Lower leg skin (tissue), 4 donors: ENCODE measurements at regions not wholly inside any gene's neighbourhood (a gene's known extent, or its start where the extent isn't known, plus 50 kb on each side); places are given as distances from the start of the nearest gene placed in this dataset.

Experiments used
- DNase-seq, 2 donors: peaks; one replicate each; pipeline ENCODE4 v3.0.0-alpha.2; 2019; ENCODE audit warnings: low spot score in 2 of 2
- H3K4me3 ChIP-seq: fragments of 200-600 bp; sonication (generic); 2 replicates; pipeline ENCODE4 v1.5.1; 2017; ENCODE audit warnings: mild to moderate bottlenecking, low read depth; ENCODE audit not compliant: poor library complexity, severe bottlenecking
- CTCF ChIP-seq, 3 donors: fragments of 450-650 bp; IDR thresholded peaks; one replicate each; pipeline ENCODE4 v1.5.1; 2016; ENCODE audit warnings: antibody characterized with exemption in 3 of 3, mild to moderate bottlenecking in 3 of 3, moderate library complexity in 2 of 3
- POLR2A ChIP-seq, 2 donors: fragments of 450-650 bp; IDR thresholded peaks; one replicate each; pipeline ENCODE4 v1.6.1; 2016 to 2017; ENCODE audit warnings: antibody characterized with exemption in 2 of 2, mild to moderate bottlenecking in 1 of 2, moderate library complexity in 1 of 2
- WGBS, 2 donors: methylation state at CpG; one replicate each; pipeline ENCODE4 v1.1.5; 2018; 5-methylcytosine and 5-hydroxymethylcytosine counted together
- intact Hi-C: fragments of 100-400 bp; cut with DNase I; formaldehyde crosslinking; loops from one replicate; pipeline ENCODE4 v1.15.0; 2023; ENCODE audit warnings: low total_unique reads

GRCh38 chr1:90650401-90650800 is 66.7 kb downstream of the BARHL2 start:
- WGBS, 2 donors = 68 to 75% methylated on average over 4 of the region's 4 CpGs
- no peak overlapping the region for H3K4me3 ChIP-seq
- intact Hi-C loops = no loop called here
- DNase-seq = no peak
- TF ChIP-seq CTCF (IDR thresholded peaks at IDR 0.05) (no peak), POLR2A (IDR thresholded peaks at IDR 0.05) (no peak)

- no peak for DNase-seq
- TF ChIP-seq POLR2A (IDR thresholded peaks at IDR 0.05) (no peak), CTCF (IDR thresholded peaks at IDR 0.05) (no peak)
- 81 to 90% methylated on average over 4 of the region's 4 CpGs for WGBS, 2 donors
- intact Hi-C loops = no loop called here
- no peak overlapping the region for H3K4me3 ChIP-seq
These were observed 76.8 kb downstream of the BARHL2 start for GRCh38 chr1:90640325-90640724.

- TF ChIP-seq CTCF (IDR thresholded peaks at IDR 0.05) (no peak), POLR2A (IDR thresholded peaks at IDR 0.05) (no peak)
- no peak for DNase-seq
- WGBS, 2 donors = 91 to 94% methylated on average over 5 of the region's 5 CpGs
- no peak overlapping the region for H3K4me3 ChIP-seq
- intact Hi-C loops = no loop called here
These were observed 94.4 kb downstream of the BARHL2 start for GRCh38 chr1:90622666-90623065.

- no peak overlapping the region for H3K4me3 ChIP-seq
- TF ChIP-seq CTCF (IDR thresholded peaks at IDR 0.05) (no peak), POLR2A (IDR thresholded peaks at IDR 0.05) (no peak)
- 81 to 86% methylated on average over 3 of the region's 3 CpGs for WGBS, 2 donors
- DNase-seq = no peak
- intact Hi-C loops = no loop called here
These were observed 95.1 kb downstream of the BARHL2 start for GRCh38 chr1:90621986-90622385.

GRCh38 chr1:90616395-90616794 is 100.7 kb downstream of the BARHL2 start:
- TF ChIP-seq CTCF (IDR thresholded peaks at IDR 0.05) = no peak
- TF ChIP-seq POLR2A (IDR thresholded peaks at IDR 0.05) = no peak
- no peak for DNase-seq
- intact Hi-C loops = no loop called here
- H3K4me3 ChIP-seq = no peak overlapping the region
- WGBS, 2 donors = 78 to 84% methylated on average over 4 of the region's 4 CpGs

GRCh38 chr1:90614872-90615271 is 102.2 kb downstream of the BARHL2 start:
- H3K4me3 ChIP-seq = no peak overlapping the region
- 56 to 62% methylated on average over 1 of the region's 1 CpG for WGBS, 2 donors
- intact Hi-C loops = no loop called here
- DNase-seq = no peak
- TF ChIP-seq POLR2A (IDR thresholded peaks at IDR 0.05) (no peak), CTCF (IDR thresholded peaks at IDR 0.05) (no peak)
